ENCODE measurements at regions not wholly inside any gene's neighbourhood (a gene's known extent, or its start where the extent isn't known, plus 50 kb on each side); places are given as distances from the start of the nearest gene placed in this dataset.

DNA sequence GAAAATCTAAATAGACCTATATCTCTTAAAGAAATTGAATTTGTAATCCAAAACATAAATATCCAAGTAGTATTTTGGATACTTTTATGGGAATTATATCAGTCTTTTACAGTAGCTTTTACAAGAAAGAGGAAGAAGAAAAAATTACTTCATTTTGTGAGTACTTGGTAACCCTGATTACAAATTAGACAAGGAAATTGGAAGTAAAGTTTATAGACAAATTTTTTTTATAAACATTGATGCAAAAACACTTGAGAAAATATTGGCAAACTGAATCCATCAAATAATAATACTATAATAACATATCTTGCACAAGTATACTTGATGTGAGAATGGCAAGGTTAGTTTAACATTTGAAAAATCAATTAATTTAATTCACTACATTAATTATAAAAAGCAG lies 954.1 kb upstream of the MIR17HG start:
- H3K27me3 ChIP-seq, result no peaks in the 10 kb centered on the region
- H3K4me3 ChIP-seq, result no peak overlapping the region
- TF ChIP-seq EP300 (IDR thresholded peaks at IDR 0.05) (no peak), POLR2A (IDR thresholded peaks at IDR 0.05) (no peak)
- TF ChIP-seq, protein P1, sequence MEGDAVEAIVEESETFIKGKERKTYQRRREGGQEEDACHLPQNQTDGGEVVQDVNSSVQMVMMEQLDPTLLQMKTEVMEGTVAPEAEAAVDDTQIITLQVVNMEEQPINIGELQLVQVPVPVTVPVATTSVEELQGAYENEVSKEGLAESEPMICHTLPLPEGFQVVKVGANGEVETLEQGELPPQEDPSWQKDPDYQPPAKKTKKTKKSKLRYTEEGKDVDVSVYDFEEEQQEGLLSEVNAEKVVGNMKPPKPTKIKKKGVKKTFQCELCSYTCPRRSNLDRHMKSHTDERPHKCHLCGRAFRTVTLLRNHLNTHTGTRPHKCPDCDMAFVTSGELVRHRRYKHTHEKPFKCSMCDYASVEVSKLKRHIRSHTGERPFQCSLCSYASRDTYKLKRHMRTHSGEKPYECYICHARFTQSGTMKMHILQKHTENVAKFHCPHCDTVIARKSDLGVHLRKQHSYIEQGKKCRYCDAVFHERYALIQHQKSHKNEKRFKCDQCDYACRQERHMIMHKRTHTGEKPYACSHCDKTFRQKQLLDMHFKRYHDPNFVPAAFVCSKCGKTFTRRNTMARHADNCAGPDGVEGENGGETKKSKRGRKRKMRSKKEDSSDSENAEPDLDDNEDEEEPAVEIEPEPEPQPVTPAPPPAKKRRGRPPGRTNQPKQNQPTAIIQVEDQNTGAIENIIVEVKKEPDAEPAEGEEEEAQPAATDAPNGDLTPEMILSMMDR (IDR thresholded peaks at IDR 0.05), result no peak
- H3K36me3 ChIP-seq, result no peaks in the 10 kb centered on the region
- H3K4me1 ChIP-seq (ENCODE audit: insufficient read depth), result no peaks in the 10 kb centered on the region
- H3K27ac ChIP-seq, result no peak overlapping the region
- no peak for DNase-seq
- H3K9me3 ChIP-seq, result no peaks in the 10 kb centered on the region
- intact Hi-C loops (cut with DNase I), result no loop called here

DNA sequence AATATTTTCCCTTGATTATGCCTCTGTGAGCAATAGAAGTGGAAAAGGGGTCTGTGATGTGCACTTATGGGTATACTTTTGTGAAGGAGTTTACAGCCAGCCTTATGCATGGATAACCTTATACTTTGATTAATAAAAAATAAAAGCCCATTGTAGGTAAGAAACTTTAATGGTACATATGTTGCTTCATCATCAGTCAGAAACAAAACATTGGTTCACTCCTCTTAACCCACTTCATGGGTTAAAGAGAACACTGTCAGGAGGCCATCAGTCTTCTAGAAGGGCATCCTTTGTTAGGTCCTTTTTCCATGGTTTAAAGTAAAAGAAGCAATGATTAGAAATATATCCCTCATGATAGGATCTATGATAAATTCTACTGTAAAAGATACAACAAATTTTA lies 952.1 kb upstream of the MIR17HG start:
- no peaks in the 10 kb centered on the region for H3K36me3 ChIP-seq
- TF ChIP-seq EP300 (IDR thresholded peaks at IDR 0.05) (no peak), POLR2A (IDR thresholded peaks at IDR 0.05) (no peak)
- TF ChIP-seq, protein P1 (IDR thresholded peaks at IDR 0.05), result no peak
- intact Hi-C loops (cut with DNase I), result no loop called here
- no peak overlapping the region for H3K4me3 ChIP-seq
- no peaks in the 10 kb centered on the region for H3K27me3 ChIP-seq
- H3K9me3 ChIP-seq, result no peaks in the 10 kb centered on the region
- DNase-seq, result no peak
- H3K4me1 ChIP-seq (ENCODE audit: insufficient read depth), result no peaks in the 10 kb centered on the region
- no peak overlapping the region for H3K27ac ChIP-seq

DNA sequence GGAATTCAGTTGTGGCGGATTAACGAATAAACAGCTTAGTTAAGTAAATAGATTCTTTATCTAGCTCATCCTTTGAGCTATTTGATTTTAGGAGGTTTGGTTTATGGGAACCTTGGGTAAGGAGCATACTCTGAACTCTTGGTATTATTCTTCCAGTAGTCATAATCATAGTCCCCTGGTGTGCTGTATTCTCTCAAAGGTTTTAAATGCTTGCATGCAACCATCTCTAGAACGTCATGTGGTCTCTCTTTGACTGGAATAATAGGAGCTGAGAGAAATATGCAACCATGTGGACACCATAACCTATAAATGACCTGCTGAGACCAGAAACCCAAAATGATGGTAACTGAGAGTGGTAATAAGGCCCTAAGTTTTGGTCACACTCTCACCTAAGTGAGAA lies 951.6 kb upstream of the MIR17HG start:
- Histone ChIP-seq H3K4me3 (no peak overlapping the region), H3K36me3 (no peaks in the 10 kb centered on the region), H3K27ac (no peak overlapping the region), H3K4me1 (ENCODE audit: insufficient read depth) (no peaks in the 10 kb centered on the region), H3K9me3 (no peaks in the 10 kb centered on the region), H3K27me3 (no peaks in the 10 kb centered on the region)
- intact Hi-C loops (cut with DNase I), result no loop called here
- DNase-seq, result no peak
- WGBS, 3 donors, result 84 to 90% (median 89%) methylated on average over 3 of the region's 3 CpGs
- TF ChIP-seq EP300 (IDR thresholded peaks at IDR 0.05) (no peak), POLR2A (IDR thresholded peaks at IDR 0.05) (no peak)
- TF ChIP-seq, protein P1 (IDR thresholded peaks at IDR 0.05), result no peak

DNA sequence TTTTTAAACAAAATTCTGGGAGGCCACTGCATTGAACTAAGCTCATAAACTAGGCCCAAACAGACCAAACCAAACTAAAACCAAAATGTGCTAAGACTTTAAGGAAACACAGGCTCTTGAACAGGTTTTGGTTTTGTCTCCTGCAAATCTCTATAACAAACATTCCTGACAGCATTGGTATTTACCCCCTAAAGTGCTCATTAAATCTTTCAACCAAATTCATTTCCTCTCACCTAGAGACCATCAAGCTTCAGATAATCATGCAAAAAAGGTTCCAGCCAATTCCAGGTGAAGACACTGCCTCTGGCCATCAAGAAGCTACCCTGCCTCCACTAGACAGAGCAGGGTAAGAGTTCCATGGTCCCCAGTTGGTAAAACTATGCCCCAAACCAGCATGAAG lies 951.2 kb upstream of the MIR17HG start:
- intact Hi-C loops (cut with DNase I), result no loop called here
- Histone ChIP-seq H3K9me3 (no peaks in the 10 kb centered on the region), H3K4me3 (no peak overlapping the region), H3K36me3 (no peaks in the 10 kb centered on the region), H3K27me3 (no peaks in the 10 kb centered on the region), H3K4me1 (ENCODE audit: insufficient read depth) (no peaks in the 10 kb centered on the region), H3K27ac (no peak overlapping the region)
- no peak for TF ChIP-seq EP300 (IDR thresholded peaks at IDR 0.05)
- TF ChIP-seq POLR2A (IDR thresholded peaks at IDR 0.05), result no peak
- TF ChIP-seq, protein P1 (IDR thresholded peaks at IDR 0.05), result no peak
- no peak for DNase-seq

DNA sequence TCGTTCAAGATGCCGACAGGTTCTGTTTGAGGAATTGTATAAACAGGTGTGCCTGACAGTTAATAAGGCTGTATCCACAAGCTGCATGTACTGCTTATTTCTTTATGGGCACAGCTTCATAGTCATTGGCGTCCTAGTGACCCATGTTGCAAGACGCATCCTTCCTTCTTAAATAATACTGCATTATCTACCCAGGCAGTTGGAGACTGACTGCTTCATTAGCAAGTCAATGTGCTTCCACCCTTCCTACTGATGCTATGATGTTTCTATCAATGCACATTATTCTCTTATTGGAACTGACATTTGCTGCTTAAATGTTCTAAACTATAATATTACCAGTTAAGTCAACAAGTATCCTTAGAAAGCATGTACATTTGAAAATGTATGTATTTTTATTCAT lies 950.0 kb upstream of the MIR17HG start:
- no peaks in the 10 kb centered on the region for H3K4me1 ChIP-seq (ENCODE audit: insufficient read depth)
- no peak overlapping the region for H3K4me3 ChIP-seq
- no peak for DNase-seq
- intact Hi-C loops (cut with DNase I), result no loop called here
- 93 to 95% (median 94%) methylated on average over 4 of the region's 4 CpGs for WGBS, 3 donors
- H3K27me3 ChIP-seq, result no peaks in the 10 kb centered on the region
- H3K9me3 ChIP-seq, result no peaks in the 10 kb centered on the region
- no peak overlapping the region for H3K27ac ChIP-seq
- TF ChIP-seq EP300 (IDR thresholded peaks at IDR 0.05), result no peak
- TF ChIP-seq, protein P1 (IDR thresholded peaks at IDR 0.05), result no peak
- TF ChIP-seq POLR2A (IDR thresholded peaks at IDR 0.05), result no peak
- H3K36me3 ChIP-seq, result no peaks in the 10 kb centered on the region

Data from ovary (tissue), 7 donors.